ENCODE measurements at regions not wholly inside any gene's neighbourhood (a gene's known extent, or its start where the extent isn't known, plus 50 kb on each side); places are given as distances from the start of the nearest gene placed in this dataset.

GRCh38 chr5:126369083-126369482 lies 54.1 kb upstream of the GRAMD2B start:
- in situ Hi-C loops (cut with MboI; ENCODE audit: low sequenced_read_pairs, unreplicated experiment) = no loop called here

DNA sequence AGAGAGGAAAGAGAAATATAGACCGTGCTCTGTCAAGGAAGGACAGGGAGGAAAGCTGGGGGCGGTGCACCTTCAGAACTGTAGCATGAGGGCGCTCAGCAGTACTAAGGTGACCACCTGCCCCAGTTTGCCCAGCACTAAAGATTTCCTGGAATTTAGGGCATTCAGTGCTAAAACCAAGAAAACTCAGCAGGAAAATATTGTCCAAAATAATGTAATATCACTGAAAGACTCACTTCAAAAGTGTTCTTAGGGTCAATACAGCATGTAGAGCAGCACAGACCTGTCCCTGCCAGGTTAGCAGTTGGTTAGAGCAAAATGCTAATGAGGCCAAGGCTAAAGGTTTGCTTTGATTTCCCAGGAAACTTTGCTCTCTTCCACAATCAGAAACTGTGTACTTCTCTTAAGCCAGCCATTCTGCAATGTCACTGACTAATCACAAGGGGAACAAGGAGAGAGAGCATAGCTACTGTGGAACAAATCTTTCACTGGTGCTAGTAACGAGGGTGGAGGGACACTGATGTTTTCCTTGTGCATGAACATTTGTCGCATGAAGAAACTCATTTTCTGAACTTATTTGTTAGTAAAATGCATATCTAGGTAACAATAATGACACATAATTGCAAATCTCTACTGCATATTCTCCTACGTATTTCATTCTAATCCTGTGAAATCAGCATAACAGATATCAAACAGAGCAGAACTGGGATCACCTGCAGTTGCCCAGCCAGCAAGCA lies 53.0 kb upstream of the GRAMD2B start:
- TF ChIP-seq, protein P1, sequence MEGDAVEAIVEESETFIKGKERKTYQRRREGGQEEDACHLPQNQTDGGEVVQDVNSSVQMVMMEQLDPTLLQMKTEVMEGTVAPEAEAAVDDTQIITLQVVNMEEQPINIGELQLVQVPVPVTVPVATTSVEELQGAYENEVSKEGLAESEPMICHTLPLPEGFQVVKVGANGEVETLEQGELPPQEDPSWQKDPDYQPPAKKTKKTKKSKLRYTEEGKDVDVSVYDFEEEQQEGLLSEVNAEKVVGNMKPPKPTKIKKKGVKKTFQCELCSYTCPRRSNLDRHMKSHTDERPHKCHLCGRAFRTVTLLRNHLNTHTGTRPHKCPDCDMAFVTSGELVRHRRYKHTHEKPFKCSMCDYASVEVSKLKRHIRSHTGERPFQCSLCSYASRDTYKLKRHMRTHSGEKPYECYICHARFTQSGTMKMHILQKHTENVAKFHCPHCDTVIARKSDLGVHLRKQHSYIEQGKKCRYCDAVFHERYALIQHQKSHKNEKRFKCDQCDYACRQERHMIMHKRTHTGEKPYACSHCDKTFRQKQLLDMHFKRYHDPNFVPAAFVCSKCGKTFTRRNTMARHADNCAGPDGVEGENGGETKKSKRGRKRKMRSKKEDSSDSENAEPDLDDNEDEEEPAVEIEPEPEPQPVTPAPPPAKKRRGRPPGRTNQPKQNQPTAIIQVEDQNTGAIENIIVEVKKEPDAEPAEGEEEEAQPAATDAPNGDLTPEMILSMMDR (IDR thresholded peaks at IDR 0.05; ENCODE audit: borderline replicate concordance, control extremely low read depth, extremely low read depth, insufficient read depth, missing control alignments) = no peak
- in situ Hi-C loops (cut with MboI; ENCODE audit: low sequenced_read_pairs, unreplicated experiment) = no loop called here

More at GRCh38 chr5:126369083-126369482, 54.1 kb upstream of the GRAMD2B start:
- TF ChIP-seq, protein P1 (IDR thresholded peaks at IDR 0.05; ENCODE audit: borderline replicate concordance, control extremely low read depth, extremely low read depth, insufficient read depth, missing control alignments) = no peak
- no peak for DNase-seq (ENCODE audit: low spot score)

DNA sequence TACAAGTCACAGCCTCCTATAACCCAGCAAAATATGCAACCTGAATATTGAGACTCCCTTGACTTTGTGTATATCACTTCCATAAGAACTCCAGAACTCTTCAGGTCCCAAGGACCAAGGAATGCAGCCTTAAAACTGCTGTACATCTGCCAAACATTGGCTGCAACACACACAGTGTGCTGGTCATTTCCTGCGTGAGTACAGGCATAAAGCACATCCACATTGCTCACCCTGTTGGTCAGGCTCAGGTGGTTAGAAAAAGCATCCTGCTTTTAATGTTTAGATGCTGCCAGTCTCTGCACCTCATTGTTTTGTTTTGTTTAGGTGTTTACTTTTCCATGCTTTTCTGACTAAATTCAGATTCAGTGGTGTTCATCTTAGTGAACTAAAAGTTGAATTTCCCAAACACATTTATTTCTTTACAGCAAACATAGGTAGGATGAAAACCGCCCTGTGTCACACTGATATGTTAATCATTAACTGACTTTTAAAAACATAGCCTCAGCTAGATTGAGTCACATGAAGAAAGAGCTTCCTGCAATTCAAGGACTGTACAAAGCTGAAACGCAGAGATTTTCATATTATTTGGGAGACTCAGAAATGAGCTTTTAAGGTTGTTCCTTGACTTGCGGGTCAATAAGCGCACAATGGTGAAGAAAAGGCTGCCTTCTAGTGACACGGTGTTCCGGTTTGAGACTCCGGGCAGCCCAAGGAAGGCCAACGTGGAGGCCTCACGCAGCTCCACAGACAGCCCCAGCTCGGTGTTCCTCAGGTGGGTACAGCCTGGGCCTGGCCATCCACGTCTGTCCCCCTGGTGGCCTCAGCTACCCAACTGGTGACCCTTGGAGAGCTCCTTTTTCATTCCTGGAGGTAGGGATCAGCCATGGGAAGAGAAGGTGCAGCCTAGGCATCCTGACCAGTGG lies 52.2 kb upstream of the GRAMD2B start:
- no peak for DNase-seq (ENCODE audit: low spot score)
- in situ Hi-C loops (cut with MboI; ENCODE audit: low sequenced_read_pairs, unreplicated experiment) = no loop called here
- TF ChIP-seq, protein P1 (IDR thresholded peaks at IDR 0.05; ENCODE audit: borderline replicate concordance, control extremely low read depth, extremely low read depth, insufficient read depth, missing control alignments) = no peak

More for the DNA sequence above, 53.0 kb upstream of the GRAMD2B start:
- no peak for DNase-seq (ENCODE audit: low spot score)

DNA sequence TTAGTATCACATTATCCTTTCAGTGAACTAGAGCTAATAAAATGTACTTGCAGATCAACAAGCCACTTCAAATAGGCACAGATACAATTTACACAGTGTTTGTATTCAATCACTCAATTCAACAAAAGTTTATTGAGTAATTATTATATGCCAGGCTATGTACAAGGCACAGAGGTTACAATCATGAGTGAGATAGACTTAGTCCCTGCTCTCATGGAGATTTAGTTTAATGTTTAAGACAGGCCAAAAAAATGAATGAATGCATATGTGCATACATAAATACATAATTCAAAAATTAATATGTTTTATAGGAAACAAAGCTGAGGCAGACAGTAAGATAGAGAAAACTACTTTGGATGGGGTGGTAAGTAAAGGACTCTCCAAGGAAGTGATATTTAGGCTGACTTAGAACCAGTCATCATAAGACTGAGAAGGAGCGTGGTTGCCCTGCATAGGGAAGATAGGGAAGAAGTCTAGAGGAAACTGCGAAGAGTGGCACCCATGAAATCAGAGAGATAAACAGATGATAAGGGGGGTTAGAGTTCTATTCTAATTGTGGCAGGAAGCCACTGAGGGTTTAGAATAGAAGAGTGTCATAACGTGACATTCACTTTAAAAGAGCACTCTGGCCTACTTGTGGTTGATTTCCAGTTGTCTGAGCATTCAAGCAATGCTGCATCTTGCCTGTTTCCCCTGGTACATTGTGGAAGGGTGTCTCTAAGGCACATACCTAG lies 49.7 kb upstream of the GRAMD2B start:
- TF ChIP-seq, protein P1 (IDR thresholded peaks at IDR 0.05; ENCODE audit: borderline replicate concordance, control extremely low read depth, extremely low read depth, insufficient read depth, missing control alignments) = no peak
- in situ Hi-C loops (cut with MboI; ENCODE audit: low sequenced_read_pairs, unreplicated experiment) = no loop called here
- no peak for DNase-seq (ENCODE audit: low spot score)

All from GM13976 (cell line).